ENCODE measurements at regions not wholly inside any gene's neighbourhood (a gene's known extent, or its start where the extent isn't known, plus 50 kb on each side); places are given as distances from the start of the nearest gene placed in this dataset.

GRCh38 chr5:128597156-128597555, 59.1 kb upstream of the FBN2 start:
- H2AFZ ChIP-seq (ENCODE audit: insufficient read depth, low read depth, low read length, poor library complexity, severe bottlenecking), result no peak overlapping the region
- H3K4me3 ChIP-seq (replicated peaks in 1 of 3; ENCODE audit: low read depth in 2 of 3, low read length in 3 of 3), result no peak overlapping the region
- no peaks in the 10 kb centered on the region for H3K9me3 ChIP-seq (replicated peaks in 1 of 2; ENCODE audit: control insufficient read depth in 1 of 2, insufficient read depth in 1 of 2, low read length in 2 of 2)
- Mint-ChIP-seq H3K36me3 (no peaks in the 10 kb centered on the region), H3K9me3 (peaks cover 0 to 6% (median 2%) of the 10 kb centered on the region in 7 donors), H3K27me3 (ENCODE audit: low read depth in 3 of 3) (peaks cover 0 to 2% (median 0%) of the 10 kb centered on the region in 3 donors), H3K4me3 (no peak overlapping the region), H3K27ac (no peak overlapping the region), H3K4me1 (no peaks in the 10 kb centered on the region)
- no peaks in the 10 kb centered on the region for H3K4me1 ChIP-seq (ENCODE audit: control insufficient read depth in 1 of 2, insufficient read depth in 2 of 2, low read length in 2 of 2)
- DNase-seq, result no peak
- no peak overlapping the region for H3K27ac ChIP-seq (ENCODE audit: low read depth in 1 of 2, low read length in 2 of 2)
- H3K79me2 ChIP-seq (ENCODE audit: insufficient read depth, low read length), result no peaks in the 10 kb centered on the region
- no peak overlapping the region for H3K9ac ChIP-seq (ENCODE audit: insufficient read depth, low read length, poor library complexity, severe bottlenecking)
- WGBS (ENCODE audit: insufficient coverage), result 100% methylated on average over 1 of the region's 3 CpGs
- no peak for TF ChIP-seq CTCF (IDR thresholded peaks at IDR 0.05)
- H3K36me3 ChIP-seq (replicated peaks in 1 of 2; ENCODE audit: control insufficient read depth in 1 of 2, insufficient read depth in 2 of 2, low read length in 2 of 2), result no peaks in the 10 kb centered on the region
- H3K27me3 ChIP-seq (ENCODE audit: control insufficient read depth in 2 of 2, insufficient read depth in 2 of 2, low read length in 2 of 2), result no peaks in the 10 kb centered on the region
- H4K20me1 ChIP-seq (ENCODE audit: insufficient read depth, low read length), result no peaks in the 10 kb centered on the region
- no peak overlapping the region for H3K4me2 ChIP-seq (replicated peaks; ENCODE audit: extremely low read depth, low read length, poor library complexity, severe bottlenecking)
- intact Hi-C loops (cut with micrococcal nuclease), result no loop called here

GRCh38 chr5:128613128-128613527, 75.1 kb upstream of the FBN2 start:
- no peaks in the 10 kb centered on the region for H3K36me3 ChIP-seq (replicated peaks in 1 of 2; ENCODE audit: control insufficient read depth in 1 of 2, insufficient read depth in 2 of 2, low read length in 2 of 2)
- H3K4me1 ChIP-seq (ENCODE audit: control insufficient read depth in 1 of 2, insufficient read depth in 2 of 2, low read length in 2 of 2), result no peaks in the 10 kb centered on the region
- no peak overlapping the region for H3K4me3 Mint-ChIP-seq
- H4K20me1 ChIP-seq (ENCODE audit: insufficient read depth, low read length), result no peaks in the 10 kb centered on the region
- TF ChIP-seq CTCF (IDR thresholded peaks at IDR 0.05), result no peak
- H3K9ac ChIP-seq (ENCODE audit: insufficient read depth, low read length, poor library complexity, severe bottlenecking), result no peak overlapping the region
- intact Hi-C loops (cut with micrococcal nuclease), result no loop called here
- peaks cover 0 to 2% (median 0%) of the 10 kb centered on the region in 3 donors for H3K27me3 Mint-ChIP-seq (ENCODE audit: low read depth in 3 of 3)
- H3K36me3 Mint-ChIP-seq, result no peaks in the 10 kb centered on the region
- 33% methylated on average over 1 of the region's 4 CpGs for WGBS (ENCODE audit: insufficient coverage)
- no peaks in the 10 kb centered on the region for H3K4me1 Mint-ChIP-seq
- DNase-seq, result no peak
- H3K4me3 ChIP-seq (replicated peaks in 1 of 3; ENCODE audit: low read depth in 2 of 3, low read length in 3 of 3), result no peak overlapping the region
- no peak overlapping the region for H3K4me2 ChIP-seq (replicated peaks; ENCODE audit: extremely low read depth, low read length, poor library complexity, severe bottlenecking)
- no peaks in the 10 kb centered on the region for H3K27me3 ChIP-seq (ENCODE audit: control insufficient read depth in 2 of 2, insufficient read depth in 2 of 2, low read length in 2 of 2)
- H2AFZ ChIP-seq (ENCODE audit: insufficient read depth, low read depth, low read length, poor library complexity, severe bottlenecking), result no peak overlapping the region
- H3K9me3 Mint-ChIP-seq, result peaks cover 2 to 10% (median 7%) of the 10 kb centered on the region in 7 donors
- H3K27ac Mint-ChIP-seq, result no peak overlapping the region
- H3K9me3 ChIP-seq (replicated peaks in 1 of 2; ENCODE audit: control insufficient read depth in 1 of 2, insufficient read depth in 1 of 2, low read length in 2 of 2), result peaks cover 18 to 20% of the 10 kb centered on the region in 2 donors
- no peaks in the 10 kb centered on the region for H3K79me2 ChIP-seq (ENCODE audit: insufficient read depth, low read length)
- no peak overlapping the region for H3K27ac ChIP-seq (ENCODE audit: low read depth in 1 of 2, low read length in 2 of 2)
